HCT116 (cell line): ENCODE measurements at regions not wholly inside any gene's neighbourhood (a gene's known extent, or its start where the extent isn't known, plus 50 kb on each side); places are given as distances from the start of the nearest gene placed in this dataset.

Source experiments
- ATAC-seq: fragments of 200-7000 bp; cut with Tn5 transposase; 2 replicates; pipeline ENCODE4 v1.9.1; 2020; ENCODE audit warnings: mild to moderate bottlenecking, moderate library complexity
- BruUV-seq: library from RNA; stranded (reverse); fragments of 400-500 nt; replicated peaks from 2 replicates; lab custom pipeline; 2021; lab: Mats Ljungman, UMichigan
- CTCF ChIA-PET: fragments of 300-600 bp; sonication (Branson Sonifier 250); formaldehyde crosslinking; loops from one replicate; lab custom pipeline; 2021; ENCODE audit warnings: antibody characterized with exemption; lab: Charles Lee
- POLR2A ChIA-PET: fragments of 300-600, 350-600 bp; sonication (Branson Sonifier 250); formaldehyde crosslinking; loops from one replicate; lab custom pipeline; 2021; ENCODE audit warnings: antibody characterized with exemption; lab: Charles Lee
- RAD21 ChIA-PET, 2 experiments: fragments of 300-600 bp; sonication (Branson Sonifier 250); formaldehyde crosslinking; loops; one replicate each; lab custom pipeline; 2023; ENCODE audit warnings: low total read pairs in 2 of 2; ENCODE audit not compliant: uncharacterized antibody in 2 of 2, unreplicated experiment in 2 of 2, low non-redundant PET in 1 of 2; lab: Charles Lee
- DNase-seq: peaks from one replicate; pipeline ENCODE4 v3.0.0-alpha.2; 2010; ENCODE audit warnings: low read depth, low spot score
- H2AFZ ChIP-seq: fragments of 200-600 bp; shearing (Covaris generic), sonication (generic); 2 replicates; pipeline ENCODE4 v1.6.1; 2017; ENCODE audit warnings: low read depth, mixed run types, mixed read lengths, antibody characterized with exemption, low read length; ENCODE audit not compliant: poor library complexity, severe bottlenecking
- H3K27ac ChIP-seq: 2 replicates; pipeline ENCODE4 v1.5.1; 2012; ENCODE audit warnings: low read depth, low read length
- H3K27me3 ChIP-seq: fragments of 200-600 bp; sonication (generic); 2 replicates; pipeline ENCODE4 v1.6.1; 2016; ENCODE audit warnings: mixed run types, low read length, mixed read lengths; ENCODE audit not compliant: insufficient read depth
- H3K36me3 ChIP-seq, 2 experiments: fragments of 200-500 bp in 1 of 2; fragments of 200-600 bp in 1 of 2; sonication (Bioruptor generic) in 1 of 2; sonication (generic) in 1 of 2; 2 replicates each; pipeline versions ENCODE4 v1.5.1 to v1.6.1; 2014 to 2016; ENCODE audit warnings: low read length in 2 of 2, inconsistent platforms in 1 of 2, mixed read lengths in 1 of 2, mixed run types in 1 of 2; ENCODE audit not compliant: insufficient read depth in 2 of 2, control insufficient read depth in 1 of 2
- H3K4me1 ChIP-seq, 2 experiments: fragments of 200-600 bp in 1 of 2; sonication (generic) in 1 of 2; 2 replicates each; pipeline versions ENCODE4 v1.5.1 to v1.6.1; 2012 to 2017; ENCODE audit warnings: low read length in 2 of 2, inconsistent platforms in 1 of 2, mild to moderate bottlenecking in 1 of 2, mixed read lengths in 1 of 2, mixed run types in 1 of 2, moderate library complexity in 1 of 2; ENCODE audit not compliant: insufficient read depth in 2 of 2, control insufficient read depth in 1 of 2
- H3K4me2 ChIP-seq: fragments of 200-600 bp; sonication (generic); 2 replicates; pipeline ENCODE4 v1.6.1; 2017; ENCODE audit warnings: mixed run types, low read length, mixed read lengths
- H3K4me3 ChIP-seq, 2 experiments: fragments of 200-600 bp in 1 of 2; sonication (generic) in 1 of 2; replicated peaks in 1 of 2; 2 replicates each; pipeline ENCODE4 v1.5.1; 2011 to 2016; ENCODE audit warnings: low read length in 2 of 2, control low read depth in 1 of 2, low read depth in 1 of 2, mild to moderate bottlenecking in 1 of 2, mixed read lengths in 1 of 2, mixed run types in 1 of 2
- H3K79me2 ChIP-seq: fragments of 200-600 bp; sonication (generic); 2 replicates; pipeline ENCODE4 v1.6.1; 2017; ENCODE audit warnings: mild to moderate bottlenecking, mixed run types, low read length, moderate library complexity, mixed read lengths; ENCODE audit not compliant: insufficient read depth
- H3K9ac ChIP-seq: fragments of 200-600 bp; sonication (generic); 2 replicates; pipeline ENCODE4 v1.6.1; 2016; ENCODE audit warnings: low read length, mixed read lengths
- H3K9me2 ChIP-seq: fragments of 200-600 bp; sonication (generic), shearing (Covaris generic); 2 replicates; pipeline ENCODE4 v1.6.1; 2017; ENCODE audit warnings: mixed run types, mild to moderate bottlenecking, moderate library complexity; ENCODE audit not compliant: insufficient read depth
- H3K9me3 ChIP-seq, 2 experiments: fragments of 200-500 bp in 1 of 2; fragments of 200-600 bp in 1 of 2; sonication (Bioruptor generic) in 1 of 2; sonication (generic) in 1 of 2; 2 replicates each; pipeline ENCODE4 v1.6.1; 2014 to 2017; ENCODE audit warnings: low read length in 2 of 2, mixed read lengths in 2 of 2, inconsistent platforms in 1 of 2, low read depth in 1 of 2, mild to moderate bottlenecking in 1 of 2, mixed run types in 1 of 2, moderate library complexity in 1 of 2; ENCODE audit not compliant: control insufficient read depth in 1 of 2, insufficient read depth in 1 of 2
- H4K20me1 ChIP-seq: fragments of 200-600 bp; sonication (generic), shearing (Covaris generic); 2 replicates; pipeline ENCODE4 v1.6.1; 2017; ENCODE audit warnings: mixed run types, mild to moderate bottlenecking, moderate library complexity; ENCODE audit not compliant: insufficient read depth
- ATF3 ChIP-seq: IDR thresholded peaks from 2 replicates; pipeline ENCODE4 v1.6.1; 2012
- CBX3 ChIP-seq: IDR thresholded peaks from 2 replicates; pipeline ENCODE4 v1.6.1; 2012; ENCODE audit warnings: low read depth
- EGR1 ChIP-seq: IDR thresholded peaks from 2 replicates; pipeline ENCODE4 v1.6.1; 2012; ENCODE audit warnings: low read depth
- ELF1 ChIP-seq: IDR thresholded peaks from 2 replicates; pipeline ENCODE4 v1.6.1; 2012; ENCODE audit warnings: low read depth, borderline replicate concordance
- FOSL1 ChIP-seq: IDR thresholded peaks from 2 replicates; pipeline ENCODE4 v1.6.1; 2012; ENCODE audit warnings: low read depth
- MAX ChIP-seq: IDR thresholded peaks from 2 replicates; pipeline ENCODE4 v1.6.1; 2012
- RAD21 ChIP-seq: IDR thresholded peaks from 2 replicates; pipeline ENCODE4 v1.6.1; 2012; ENCODE audit warnings: low read depth, mild to moderate bottlenecking
- REST ChIP-seq: IDR thresholded peaks from 2 replicates; pipeline ENCODE4 v1.6.1; 2012; ENCODE audit warnings: low read depth
- SIN3A ChIP-seq: IDR thresholded peaks from 2 replicates; pipeline ENCODE4 v1.6.1; 2012; ENCODE audit warnings: low read depth
- SP1 ChIP-seq: IDR thresholded peaks from 2 replicates; pipeline ENCODE4 v1.6.1; 2012; ENCODE audit warnings: low read depth
- SRF ChIP-seq: IDR thresholded peaks from 2 replicates; pipeline ENCODE4 v1.6.1; 2012; ENCODE audit warnings: low read depth
- ZBTB33 ChIP-seq: IDR thresholded peaks from 2 replicates; pipeline ENCODE4 v1.6.1; 2011; ENCODE audit warnings: mild to moderate bottlenecking, low read length, moderate library complexity; ENCODE audit not compliant: insufficient replicate concordance; ENCODE audit errors: extremely low read depth
- intact Hi-C: fragments of 100-400 bp; cut with micrococcal nuclease; formaldehyde crosslinking; loops from 2 replicates; pipeline ENCODE4 v1.10.0; 2022

- ChIA-PET POLR2A (no interaction called here), CTCF (interaction anchor here (1.1 kb wide), 1 partner anchor 9 kb away, joined by 5 read pairs; no protein-coding TSS in a partner anchor), RAD21 (no interaction called here)
- Histone ChIP-seq H2AFZ (no peak overlapping the region), H3K9ac (no peak overlapping the region), H3K27me3 (0 out of 2 replicates have a peak, but pooled peaks cover 4% of the 10 kb centered on the region), H3K4me3 (no peak overlapping the region), H3K79me2 (no peaks in the 10 kb centered on the region), H4K20me1 (no peaks in the 10 kb centered on the region), H3K4me2 (no peak overlapping the region), H3K9me2 (no peaks in the 10 kb centered on the region), H3K27ac (no peak overlapping the region), H3K9me3 (no peaks in the 10 kb centered on the region), H3K36me3 (no peaks in the 10 kb centered on the region), H3K4me1 (no peaks in the 10 kb centered on the region)
- intact Hi-C loops: no loop called here
- ATAC-seq: no peak
- TF ChIP-seq FOSL1 (no peak), SRF (no peak), RAD21 (no peak)
- BruUV-seq: no TSS peak
- no peak for DNase-seq
Observed at GRCh38 chr13:46964789-46965527, 68.1 kb upstream of the HTR2A start.

GRCh38 chr13:46963904-46964303, 67.1 kb upstream of the HTR2A start:
- BruUV-seq: no TSS peak
- H3K4me3 ChIP-seq: no peak overlapping the region
- H3K9ac ChIP-seq: no peak overlapping the region
- ChIA-PET POLR2A (no interaction called here), RAD21 (no interaction called here), CTCF (interaction anchor here (3.7 kb wide), 1 partner anchor 9 kb away, joined by 40 read pairs; no protein-coding TSS in a partner anchor)
- no peaks in the 10 kb centered on the region for H3K4me1 ChIP-seq
- 0 out of 2 replicates have a peak, but pooled peaks cover 4% of the 10 kb centered on the region for H3K27me3 ChIP-seq
- intact Hi-C loops: no loop called here
- H3K9me2 ChIP-seq: no peaks in the 10 kb centered on the region
- no peak for ATAC-seq
- H2AFZ ChIP-seq: no peak overlapping the region
- no peaks in the 10 kb centered on the region for H3K9me3 ChIP-seq
- no peaks in the 10 kb centered on the region for H3K79me2 ChIP-seq
- no peaks in the 10 kb centered on the region for H4K20me1 ChIP-seq
- no peak for DNase-seq
- no peaks in the 10 kb centered on the region for H3K36me3 ChIP-seq
- no peak overlapping the region for H3K4me2 ChIP-seq
- H3K27ac ChIP-seq: no peak overlapping the region
- TF ChIP-seq ATF3: no peak
- no peak for TF ChIP-seq REST
- TF ChIP-seq MAX: no peak
- TF ChIP-seq ELF1: no peak
- no peak for TF ChIP-seq EGR1
- TF ChIP-seq SP1: no peak
- TF ChIP-seq ZBTB33: no peak
- TF ChIP-seq CBX3: no peak
- TF ChIP-seq SRF: no peak
- no peak for TF ChIP-seq SIN3A
